Tibial nerve (tissue), 4 donors: ENCODE measurements at regions not wholly inside any gene's neighbourhood (a gene's known extent, or its start where the extent isn't known, plus 50 kb on each side); places are given as distances from the start of the nearest gene placed in this dataset.

Experiments used
- EP300 ChIP-seq, 2 donors: sonication (generic); formaldehyde crosslinking; IDR thresholded peaks; one replicate each; pipeline ENCODE4 v1.6.1; 2017; ENCODE audit warnings: antibody characterized with exemption in 2 of 2, mild to moderate bottlenecking in 1 of 2
- POLR2A ChIP-seq, 2 donors: fragments of 450-650 bp; IDR thresholded peaks; one replicate each; pipeline ENCODE4 v1.6.1; 2017; ENCODE audit warnings: antibody characterized with exemption in 2 of 2, mild to moderate bottlenecking in 2 of 2, moderate library complexity in 2 of 2
- TF ChIP-seq, protein P1 (sequence below), 5 experiments: fragments of 200-600 bp in 3 of 5; fragments of 450-650 bp in 2 of 5; sonication (generic) in 3 of 5; IDR thresholded peaks; one replicate each; pipeline ENCODE4 v1.5.1; 2016 to 2019; ENCODE audit warnings: antibody characterized with exemption in 5 of 5, mild to moderate bottlenecking in 3 of 5, moderate library complexity in 2 of 5

- no peak for TF ChIP-seq POLR2A (IDR thresholded peaks at IDR 0.05)
- TF ChIP-seq, protein P1, sequence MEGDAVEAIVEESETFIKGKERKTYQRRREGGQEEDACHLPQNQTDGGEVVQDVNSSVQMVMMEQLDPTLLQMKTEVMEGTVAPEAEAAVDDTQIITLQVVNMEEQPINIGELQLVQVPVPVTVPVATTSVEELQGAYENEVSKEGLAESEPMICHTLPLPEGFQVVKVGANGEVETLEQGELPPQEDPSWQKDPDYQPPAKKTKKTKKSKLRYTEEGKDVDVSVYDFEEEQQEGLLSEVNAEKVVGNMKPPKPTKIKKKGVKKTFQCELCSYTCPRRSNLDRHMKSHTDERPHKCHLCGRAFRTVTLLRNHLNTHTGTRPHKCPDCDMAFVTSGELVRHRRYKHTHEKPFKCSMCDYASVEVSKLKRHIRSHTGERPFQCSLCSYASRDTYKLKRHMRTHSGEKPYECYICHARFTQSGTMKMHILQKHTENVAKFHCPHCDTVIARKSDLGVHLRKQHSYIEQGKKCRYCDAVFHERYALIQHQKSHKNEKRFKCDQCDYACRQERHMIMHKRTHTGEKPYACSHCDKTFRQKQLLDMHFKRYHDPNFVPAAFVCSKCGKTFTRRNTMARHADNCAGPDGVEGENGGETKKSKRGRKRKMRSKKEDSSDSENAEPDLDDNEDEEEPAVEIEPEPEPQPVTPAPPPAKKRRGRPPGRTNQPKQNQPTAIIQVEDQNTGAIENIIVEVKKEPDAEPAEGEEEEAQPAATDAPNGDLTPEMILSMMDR (IDR thresholded peaks at IDR 0.05) = no peak
- TF ChIP-seq EP300 (IDR thresholded peaks at IDR 0.05) = no peak
These were observed 220.4 kb upstream of the CAMK1G start for GRCh38 chr1:209363112-209363511.
